OCI-LY7 (cell line): ENCODE measurements at regions not wholly inside any gene's neighbourhood (a gene's known extent, or its start where the extent isn't known, plus 50 kb on each side); places are given as distances from the start of the nearest gene placed in this dataset.

Experiments
- BruUV-seq: library from RNA; stranded (reverse); fragments of 400-500 nt; replicated peaks from 2 replicates; lab custom pipeline; 2021; lab: Mats Ljungman, UMichigan
- CTCF ChIA-PET: fragments of 300-600 bp; sonication (Branson Sonifier 250); formaldehyde crosslinking; loops from one replicate; lab custom pipeline; 2022; ENCODE audit warnings: antibody characterized with exemption; ENCODE audit not compliant: unreplicated experiment; lab: Charles Lee
- POLR2A ChIA-PET: fragments of 300-600 bp; sonication (Branson Sonifier 250); formaldehyde crosslinking; loops from one replicate; lab custom pipeline; 2022; ENCODE audit warnings: antibody characterized with exemption; lab: Charles Lee
- DNase-seq: peaks from one replicate; pipeline ENCODE4 v3.0.0-alpha.2; 2015; ENCODE audit warnings: low spot score
- H2AFZ ChIP-seq: fragments of 200-600 bp; sonication (generic), shearing (Covaris generic); 2 replicates; pipeline ENCODE4 v1.6.1; 2014; ENCODE audit warnings: mild to moderate bottlenecking, antibody characterized with exemption, low read length, moderate library complexity
- H3K27ac ChIP-seq: fragments of 200-600 bp; sonication (generic); 2 replicates; pipeline ENCODE4 v1.5.1; 2014; ENCODE audit warnings: mixed run types, low read depth, mild to moderate bottlenecking, moderate library complexity, low read length, inconsistent platforms; ENCODE audit not compliant: poor library complexity, severe bottlenecking
- H3K36me3 ChIP-seq: fragments of 200-600 bp; sonication (generic); 2 replicates; pipeline ENCODE4 v1.6.1; 2014; ENCODE audit warnings: mild to moderate bottlenecking, antibody characterized with exemption, low read length, moderate library complexity, mixed read lengths; ENCODE audit not compliant: insufficient read depth
- H3K4me1 ChIP-seq: fragments of 200-600 bp; sonication (generic); 2 replicates; pipeline ENCODE4 v1.5.1; 2014; ENCODE audit warnings: mild to moderate bottlenecking, low read length; ENCODE audit not compliant: insufficient read depth, poor library complexity, severe bottlenecking
- H3K4me2 ChIP-seq: fragments of 200-600 bp; sonication (generic); 2 replicates; pipeline ENCODE4 v1.6.1; 2014; ENCODE audit warnings: mild to moderate bottlenecking, low read length
- H3K4me3 ChIP-seq: fragments of 200-600 bp; sonication (generic); 2 replicates; pipeline ENCODE4 v1.5.1; 2014; ENCODE audit warnings: mild to moderate bottlenecking, low read depth, low read length; ENCODE audit not compliant: poor library complexity, severe bottlenecking
- H3K79me2 ChIP-seq: fragments of 200-600 bp; sonication (generic); 2 replicates; pipeline ENCODE4 v1.6.1; 2016; ENCODE audit warnings: low read depth, mild to moderate bottlenecking, low read length, moderate library complexity, mixed read lengths; ENCODE audit not compliant: insufficient read depth
- H3K9me2 ChIP-seq: fragments of 200-600 bp; sonication (generic); 2 replicates; pipeline ENCODE4 v1.6.1; 2016; ENCODE audit warnings: mild to moderate bottlenecking, low read length, mixed read lengths; ENCODE audit not compliant: insufficient read depth
- H3K9me3 ChIP-seq: fragments of 200-600 bp; sonication (generic); 2 replicates; pipeline ENCODE4 v1.6.1; 2014; ENCODE audit warnings: mild to moderate bottlenecking, mixed run types, low read length, mixed read lengths
- H4K20me1 ChIP-seq: fragments of 200-600 bp; sonication (generic); 2 replicates; pipeline ENCODE4 v1.6.1; 2014; ENCODE audit warnings: mild to moderate bottlenecking, antibody characterized with exemption, low read length, moderate library complexity, mixed read lengths; ENCODE audit not compliant: insufficient read depth
- CTCF ChIP-seq: fragments of 200-600 bp; sonication (generic); conservative IDR thresholded peaks from 2 replicates; pipeline ENCODE4 v1.5.1; 2014; ENCODE audit warnings: mild to moderate bottlenecking, antibody characterized with exemption, low read length, moderate library complexity, mixed read lengths
- EZH2phosphoT487 ChIP-seq: fragments of 200-600 bp; sonication (generic); IDR thresholded peaks from 2 replicates; pipeline ENCODE4 v1.6.1; 2018; ENCODE audit warnings: low read depth, borderline replicate concordance, mild to moderate bottlenecking, mixed run types, antibody characterized with exemption, low read length, moderate library complexity, mixed read lengths
- intact Hi-C: fragments of 100-400 bp; cut with micrococcal nuclease; formaldehyde crosslinking; loops from one replicate; pipeline ENCODE4 v1.10.0; 2022; ENCODE audit not compliant: unreplicated experiment

- no peak overlapping the region for H3K27ac ChIP-seq
- H3K4me2 ChIP-seq = no peak overlapping the region
- no peaks in the 10 kb centered on the region for H3K9me3 ChIP-seq
- no peaks in the 10 kb centered on the region for H4K20me1 ChIP-seq
- no peaks in the 10 kb centered on the region for H3K36me3 ChIP-seq
- H3K79me2 ChIP-seq = no peaks in the 10 kb centered on the region
- ChIA-PET CTCF (no interaction called here), POLR2A (interaction anchor here (0.7 kb wide), 1 partner anchor 199 kb away, joined by 3 read pairs; no protein-coding TSS in a partner anchor)
- no peak overlapping the region for H2AFZ ChIP-seq
- intact Hi-C loops = no loop called here
- no TSS peak for BruUV-seq
- H3K4me1 ChIP-seq = peaks cover 10% of the 10 kb centered on the region
- no peak for TF ChIP-seq EZH2phosphoT487
- TF ChIP-seq CTCF = no peak
- H3K4me3 ChIP-seq = no peak overlapping the region
- H3K9me2 ChIP-seq = no peaks in the 10 kb centered on the region
- DNase-seq = no peak
Observed at GRCh38 chr17:34827008-34827407, 134.3 kb downstream of the CCT6B start.

- H3K4me3 ChIP-seq = no peak overlapping the region
- ChIA-PET POLR2A (interaction anchor here (0.8 kb wide), 1 partner anchor 10 kb away, joined by 4 read pairs; no protein-coding TSS in a partner anchor), CTCF (no interaction called here)
- no peak for DNase-seq
- H2AFZ ChIP-seq = no peak overlapping the region
- TF ChIP-seq EZH2phosphoT487 (no peak), CTCF (0 out of 2 replicates have a peak, but pooled peaks have one; percentile 12)
- no peaks in the 10 kb centered on the region for H3K79me2 ChIP-seq
- BruUV-seq = no TSS peak
- H3K36me3 ChIP-seq = no peaks in the 10 kb centered on the region
- H3K9me2 ChIP-seq = no peaks in the 10 kb centered on the region
- intact Hi-C loops = no loop called here
- H3K4me1 ChIP-seq = peaks cover 5% of the 10 kb centered on the region
- H3K9me3 ChIP-seq = no peaks in the 10 kb centered on the region
- no peaks in the 10 kb centered on the region for H4K20me1 ChIP-seq
- H3K4me2 ChIP-seq = no peak overlapping the region
- H3K27ac ChIP-seq = no peak overlapping the region
Observed at GRCh38 chr17:34826332-34826731, 134.9 kb downstream of the CCT6B start.

- no peaks in the 10 kb centered on the region for H4K20me1 ChIP-seq
- H3K27ac ChIP-seq = no peak overlapping the region
- intact Hi-C loops = no loop called here
- peaks cover 5% of the 10 kb centered on the region for H3K4me1 ChIP-seq
- DNase-seq = no peak
- no peaks in the 10 kb centered on the region for H3K9me3 ChIP-seq
- TF ChIP-seq EZH2phosphoT487 (no peak), CTCF (no peak)
- H3K9me2 ChIP-seq = no peaks in the 10 kb centered on the region
- no peaks in the 10 kb centered on the region for H3K79me2 ChIP-seq
- H3K4me3 ChIP-seq = no peak overlapping the region
- ChIA-PET CTCF (no interaction called here), POLR2A (interaction anchor here (0.8 kb wide), 1 partner anchor 10 kb away, joined by 4 read pairs; no protein-coding TSS in a partner anchor)
- no TSS peak for BruUV-seq
- no peaks in the 10 kb centered on the region for H3K36me3 ChIP-seq
- H2AFZ ChIP-seq = no peak overlapping the region
- no peak overlapping the region for H3K4me2 ChIP-seq
Observed at GRCh38 chr17:34825884-34826283, 135.4 kb downstream of the CCT6B start.
